ENCODE measurements at regions not wholly inside any gene's neighbourhood (a gene's known extent, or its start where the extent isn't known, plus 50 kb on each side); places are given as distances from the start of the nearest gene placed in this dataset.

DNA sequence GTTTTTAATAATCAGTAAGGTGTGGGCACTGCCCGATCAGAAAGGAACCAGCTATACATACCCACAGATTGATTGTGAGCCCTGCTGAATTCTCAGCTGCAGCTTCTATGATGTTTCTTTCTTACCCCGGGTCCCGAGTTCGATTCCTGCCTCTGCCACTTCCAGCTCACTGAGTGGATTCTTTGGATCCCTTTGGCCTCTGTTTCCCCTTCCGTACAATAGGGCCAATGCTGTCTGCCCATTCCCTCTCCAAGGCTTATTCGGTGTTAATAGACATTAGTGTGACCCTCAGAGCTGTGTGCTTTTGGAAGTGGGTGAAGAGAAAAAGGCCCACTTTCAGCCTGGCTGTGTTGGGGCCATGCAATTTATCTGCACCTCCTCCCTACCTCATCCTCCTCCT is 115.8 kb downstream of the IRX5 start:
- no peaks in the 10 kb centered on the region for H4K20me1 ChIP-seq (ENCODE audit: insufficient read depth, low read length)
- H3K27ac ChIP-seq (ENCODE audit: low read depth, low read length) = no peak overlapping the region
- no peak overlapping the region for H3K4me2 ChIP-seq (ENCODE audit: insufficient read depth, low read length)
- peaks cover 12% of the 10 kb centered on the region for H3K27me3 ChIP-seq (ENCODE audit: insufficient read depth, low read length)
- no peaks in the 10 kb centered on the region for H3K9me3 ChIP-seq (ENCODE audit: low read depth, low read length)
- H3K4me1 ChIP-seq (ENCODE audit: insufficient read depth, low read length) = no peaks in the 10 kb centered on the region
- no peak overlapping the region for H2AFZ ChIP-seq (ENCODE audit: low read length)
- H3K36me3 ChIP-seq (ENCODE audit: insufficient read depth, low read length) = no peaks in the 10 kb centered on the region
- no peak for DNase-seq (ENCODE audit: insufficient read length, low spot score, missing footprints)
- no peaks in the 10 kb centered on the region for H3K79me2 ChIP-seq (ENCODE audit: insufficient read depth, low read length)
- no peak overlapping the region for H3K4me3 ChIP-seq (ENCODE audit: insufficient read depth, low read length)
- TF ChIP-seq, protein P1, sequence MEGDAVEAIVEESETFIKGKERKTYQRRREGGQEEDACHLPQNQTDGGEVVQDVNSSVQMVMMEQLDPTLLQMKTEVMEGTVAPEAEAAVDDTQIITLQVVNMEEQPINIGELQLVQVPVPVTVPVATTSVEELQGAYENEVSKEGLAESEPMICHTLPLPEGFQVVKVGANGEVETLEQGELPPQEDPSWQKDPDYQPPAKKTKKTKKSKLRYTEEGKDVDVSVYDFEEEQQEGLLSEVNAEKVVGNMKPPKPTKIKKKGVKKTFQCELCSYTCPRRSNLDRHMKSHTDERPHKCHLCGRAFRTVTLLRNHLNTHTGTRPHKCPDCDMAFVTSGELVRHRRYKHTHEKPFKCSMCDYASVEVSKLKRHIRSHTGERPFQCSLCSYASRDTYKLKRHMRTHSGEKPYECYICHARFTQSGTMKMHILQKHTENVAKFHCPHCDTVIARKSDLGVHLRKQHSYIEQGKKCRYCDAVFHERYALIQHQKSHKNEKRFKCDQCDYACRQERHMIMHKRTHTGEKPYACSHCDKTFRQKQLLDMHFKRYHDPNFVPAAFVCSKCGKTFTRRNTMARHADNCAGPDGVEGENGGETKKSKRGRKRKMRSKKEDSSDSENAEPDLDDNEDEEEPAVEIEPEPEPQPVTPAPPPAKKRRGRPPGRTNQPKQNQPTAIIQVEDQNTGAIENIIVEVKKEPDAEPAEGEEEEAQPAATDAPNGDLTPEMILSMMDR (IDR thresholded peaks at IDR 0.05; ENCODE audit: extremely low read depth, low read depth, low read length) = no peak

DNA sequence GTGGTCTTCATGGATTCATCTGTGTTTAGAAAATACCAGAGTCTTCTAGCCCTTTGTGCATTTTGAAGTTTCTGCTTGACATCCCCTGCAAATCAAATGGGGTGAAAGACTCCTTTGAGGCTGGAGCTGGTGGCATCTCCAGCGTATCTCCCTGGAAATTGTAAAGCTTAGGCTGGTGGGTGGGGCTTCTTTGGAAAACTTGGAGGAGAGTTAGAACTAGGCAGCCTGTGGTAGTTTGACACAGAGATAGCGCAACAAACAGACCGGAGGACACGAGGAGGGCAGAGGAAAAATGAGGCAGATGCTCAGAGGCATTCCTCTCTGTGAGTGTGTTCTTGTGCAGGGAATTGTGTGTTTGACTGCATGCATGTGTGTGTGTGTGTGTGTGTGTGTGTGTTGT is 116.3 kb downstream of the IRX5 start:
- no peak for DNase-seq (ENCODE audit: insufficient read length, low spot score, missing footprints)
- Histone ChIP-seq H3K4me1 (ENCODE audit: insufficient read depth, low read length) (no peaks in the 10 kb centered on the region), H4K20me1 (ENCODE audit: insufficient read depth, low read length) (no peaks in the 10 kb centered on the region), H3K9me3 (ENCODE audit: low read depth, low read length) (no peaks in the 10 kb centered on the region), H3K36me3 (ENCODE audit: insufficient read depth, low read length) (no peaks in the 10 kb centered on the region), H3K4me3 (ENCODE audit: insufficient read depth, low read length) (no peak overlapping the region), H2AFZ (ENCODE audit: low read length) (no peak overlapping the region), H3K4me2 (ENCODE audit: insufficient read depth, low read length) (no peak overlapping the region), H3K27me3 (ENCODE audit: insufficient read depth, low read length) (peaks cover 12% of the 10 kb centered on the region), H3K79me2 (ENCODE audit: insufficient read depth, low read length) (no peaks in the 10 kb centered on the region), H3K27ac (ENCODE audit: low read depth, low read length) (no peak overlapping the region)
- TF ChIP-seq, protein P1 (IDR thresholded peaks at IDR 0.05; ENCODE audit: extremely low read depth, low read depth, low read length) = no peak

- no peak overlapping the region for H2AFZ ChIP-seq (ENCODE audit: low read length)
- H3K36me3 ChIP-seq (ENCODE audit: insufficient read depth, low read length) = no peaks in the 10 kb centered on the region
- DNase-seq (ENCODE audit: insufficient read length, low spot score, missing footprints) = no peak
- H3K9me3 ChIP-seq (ENCODE audit: low read depth, low read length) = no peaks in the 10 kb centered on the region
- no peaks in the 10 kb centered on the region for H3K4me1 ChIP-seq (ENCODE audit: insufficient read depth, low read length)
- no peaks in the 10 kb centered on the region for H3K79me2 ChIP-seq (ENCODE audit: insufficient read depth, low read length)
- H3K27ac ChIP-seq (ENCODE audit: low read depth, low read length) = no peak overlapping the region
- no peak overlapping the region for H3K4me3 ChIP-seq (ENCODE audit: insufficient read depth, low read length)
- no peak overlapping the region for H3K4me2 ChIP-seq (ENCODE audit: insufficient read depth, low read length)
- TF ChIP-seq, protein P1 (IDR thresholded peaks at IDR 0.05; ENCODE audit: extremely low read depth, low read depth, low read length) = no peak
- no peaks in the 10 kb centered on the region for H4K20me1 ChIP-seq (ENCODE audit: insufficient read depth, low read length)
- peaks cover 12% of the 10 kb centered on the region for H3K27me3 ChIP-seq (ENCODE audit: insufficient read depth, low read length)
These were observed 116.7 kb downstream of the IRX5 start for GRCh38 chr16:55047331-55047730.

GRCh38 chr16:55047903-55048497 is 117.3 kb downstream of the IRX5 start:
- Histone ChIP-seq H3K79me2 (ENCODE audit: insufficient read depth, low read length) (no peaks in the 10 kb centered on the region), H3K4me3 (ENCODE audit: insufficient read depth, low read length) (no peak overlapping the region), H3K36me3 (ENCODE audit: insufficient read depth, low read length) (no peaks in the 10 kb centered on the region), H2AFZ (ENCODE audit: low read length) (no peak overlapping the region), H4K20me1 (ENCODE audit: insufficient read depth, low read length) (no peaks in the 10 kb centered on the region), H3K27ac (ENCODE audit: low read depth, low read length) (no peak overlapping the region), H3K9me3 (ENCODE audit: low read depth, low read length) (no peaks in the 10 kb centered on the region), H3K27me3 (ENCODE audit: insufficient read depth, low read length) (peaks cover 12% of the 10 kb centered on the region), H3K4me1 (ENCODE audit: insufficient read depth, low read length) (no peaks in the 10 kb centered on the region), H3K4me2 (ENCODE audit: insufficient read depth, low read length) (no peak overlapping the region)
- DNase-seq (ENCODE audit: insufficient read length, low spot score, missing footprints) = no peak
- TF ChIP-seq, protein P1 (IDR thresholded peaks at IDR 0.05; ENCODE audit: extremely low read depth, low read depth, low read length) = no peak
